IMR-90 (cell line): ENCODE measurements at regions not wholly inside any gene's neighbourhood (a gene's known extent, or its start where the extent isn't known, plus 50 kb on each side); places are given as distances from the start of the nearest gene placed in this dataset.

Source experiments
- ATAC-seq: fragments of 200-7000 bp; cut with Tn5 transposase; 2 replicates; pipeline ENCODE4 v1.9.1; 2020; ENCODE audit warnings: low read depth, mild to moderate bottlenecking, moderate library complexity
- BruUV-seq: library from RNA; stranded (reverse); fragments of 400-500 nt; replicated peaks from 2 replicates; lab custom pipeline; 2021; lab: Mats Ljungman, UMichigan
- CTCF ChIA-PET: fragments of 300-600 bp; formaldehyde crosslinking; extraction: SDS; loops from one replicate; lab custom pipeline; 2021; ENCODE audit warnings: antibody characterized with exemption; lab: Yijun Ruan, JAX
- POLR2A ChIA-PET: fragments of 300-600 bp; sonication (Branson Sonifier 250); formaldehyde crosslinking; loops from one replicate; lab custom pipeline; 2022; ENCODE audit warnings: antibody characterized with exemption; ENCODE audit not compliant: unreplicated experiment; lab: Charles Lee
- DNase-seq: peaks from one replicate; pipeline ENCODE4 v3.0.0; 2013
- H2AFZ ChIP-seq: replicated peaks from 2 replicates; pipeline ENCODE3; 2013; ENCODE audit warnings: low read length, mild to moderate bottlenecking; ENCODE audit not compliant: poor library complexity
- H2AK5ac ChIP-seq: 2 replicates; pipeline ENCODE4 v1.6.1; 2013; ENCODE audit warnings: low read depth, low read length, inconsistent platforms
- H2AK9ac ChIP-seq: replicated peaks from 2 replicates; pipeline ENCODE3; 2013; ENCODE audit warnings: mild to moderate bottlenecking, low read depth, low read length, moderate library complexity; ENCODE audit not compliant: poor library complexity
- H2BK120ac ChIP-seq: 2 replicates; pipeline ENCODE4 v1.6.1; 2013; ENCODE audit warnings: low read depth, low read length, inconsistent platforms
- H2BK15ac ChIP-seq: 3 replicates; pipeline ENCODE4 v1.6.1; 2013; ENCODE audit warnings: low read depth, low read length, inconsistent platforms
- H2BK20ac ChIP-seq: 2 replicates; pipeline ENCODE4 v1.6.1; 2013; ENCODE audit warnings: low read depth, mild to moderate bottlenecking, inconsistent platforms, low read length, moderate library complexity
- H2BK5ac ChIP-seq: 2 replicates; pipeline ENCODE4 v1.6.1; 2013; ENCODE audit warnings: mild to moderate bottlenecking, low read depth, low read length, inconsistent platforms; ENCODE audit not compliant: poor library complexity, severe bottlenecking
- H3K14ac ChIP-seq: replicated peaks from 2 replicates; pipeline ENCODE4 v1.6.1; 2013; ENCODE audit warnings: low read depth, low read length, inconsistent platforms
- H3K18ac ChIP-seq: 2 replicates; pipeline ENCODE4 v1.6.1; 2013; ENCODE audit warnings: low read depth, low read length, control low read depth
- H3K23ac ChIP-seq: 2 replicates; pipeline ENCODE4 v1.6.1; 2013; ENCODE audit warnings: low read depth, low read length, inconsistent platforms
- H3K27ac ChIP-seq: 2 replicates; pipeline ENCODE4 v1.5.1; 2013; ENCODE audit warnings: mild to moderate bottlenecking, control low read depth, low read length; ENCODE audit not compliant: insufficient read depth
- H3K27me3 ChIP-seq: 2 replicates; pipeline ENCODE4 v1.6.1; 2013; ENCODE audit warnings: low read length; ENCODE audit not compliant: control insufficient read depth, insufficient read depth
- H3K36me3 ChIP-seq: 2 replicates; pipeline ENCODE4 v1.6.1; 2013; ENCODE audit warnings: low read length, mixed read lengths; ENCODE audit not compliant: control insufficient read depth, insufficient read depth
- H3K4ac ChIP-seq: 2 replicates; pipeline ENCODE4 v1.6.1; 2013; ENCODE audit warnings: low read depth, low read length, inconsistent platforms
- H3K4me1 ChIP-seq: 2 replicates; pipeline ENCODE4 v1.6.1; 2013; ENCODE audit warnings: low read length, mixed read lengths; ENCODE audit not compliant: control insufficient read depth, insufficient read depth
- H3K4me2 ChIP-seq: 2 replicates; pipeline ENCODE4 v1.6.1; 2013; ENCODE audit warnings: low read depth, mild to moderate bottlenecking, control low read depth, low read length, moderate library complexity
- H3K4me3 ChIP-seq: 2 replicates; pipeline ENCODE4 v1.5.1; 2013; ENCODE audit warnings: low read depth, mild to moderate bottlenecking, control low read depth, low read length, moderate library complexity; ENCODE audit not compliant: insufficient read depth
- H3K56ac ChIP-seq: 2 replicates; pipeline ENCODE4 v1.6.1; 2013; ENCODE audit warnings: low read length, inconsistent platforms; ENCODE audit not compliant: insufficient read depth; ENCODE audit errors: extremely low read depth
- H3K79me1 ChIP-seq, 2 experiments: 2 replicates each; pipeline ENCODE4 v1.6.1; 2013; ENCODE audit warnings: low read length in 2 of 2, inconsistent platforms in 1 of 2, low read depth in 1 of 2
- H3K9ac ChIP-seq: 2 replicates; pipeline ENCODE4 v1.6.1; 2013; ENCODE audit warnings: low read depth, low read length, control low read depth
- H3K9me1 ChIP-seq: 2 replicates; pipeline ENCODE4 v1.6.1; 2013; ENCODE audit warnings: low read length, inconsistent platforms; ENCODE audit not compliant: insufficient read depth
- H3K9me3 ChIP-seq: 2 replicates; pipeline ENCODE4 v1.6.1; 2013; ENCODE audit warnings: low read length; ENCODE audit not compliant: control insufficient read depth, insufficient read depth
- H4K20me1 ChIP-seq: 2 replicates; pipeline ENCODE4 v1.6.1; 2013; ENCODE audit warnings: low read length, inconsistent platforms; ENCODE audit not compliant: insufficient read depth
- H4K5ac ChIP-seq: 2 replicates; pipeline ENCODE4 v1.6.1; 2013; ENCODE audit warnings: mild to moderate bottlenecking, low read depth, low read length, control low read depth
- H4K8ac ChIP-seq, 2 experiments: 2 replicates each; pipeline ENCODE4 v1.6.1; 2013; ENCODE audit warnings: low read depth in 2 of 2, low read length in 2 of 2, control low read depth in 1 of 2, inconsistent platforms in 1 of 2
- H4K91ac ChIP-seq: 2 replicates; pipeline ENCODE4 v1.6.1; 2013; ENCODE audit warnings: low read depth, low read length, inconsistent platforms; ENCODE audit not compliant: insufficient read depth
- BHLHE40 ChIP-seq: fragments of 150-350 bp; IDR thresholded peaks from 2 replicates; pipeline ENCODE4 v1.6.1; 2016; ENCODE audit warnings: mild to moderate bottlenecking, low read depth, low read length
- MXI1 ChIP-seq: IDR thresholded peaks from 2 replicates; pipeline ENCODE4 v1.6.1; 2012; ENCODE audit warnings: low read depth, mild to moderate bottlenecking, low read length, moderate library complexity, borderline replicate concordance
- RAD21 ChIP-seq: IDR thresholded peaks from 2 replicates; pipeline ENCODE4 v1.6.1; 2012; ENCODE audit warnings: low read length, improper control_type of control experiment
- WGBS, 2 experiments: methylation state at CpG; one replicate each; pipeline versions ENCODE4 v1.1.5 to v1.1.7; 2013; ENCODE audit warnings: missing lambda C conversion rate in 2 of 2; ENCODE audit not compliant: insufficient read length in 1 of 2; ENCODE audit errors: extremely low coverage in 2 of 2; 5-methylcytosine and 5-hydroxymethylcytosine counted together
- dilution Hi-C: fragments of 300-500 bp; cut with HindIII; formaldehyde crosslinking; loops from one replicate; pipeline ENCODE4 v1.14.3; 2018; ENCODE audit warnings: low sequenced_read_pairs; ENCODE audit not compliant: unreplicated experiment
- in situ Hi-C: fragments of 300-500 bp; cut with MboI; formaldehyde crosslinking; loops from 3 replicates; pipeline ENCODE4 v1.14.3; 2019; ENCODE audit warnings: low sequenced_read_pairs, inconsistent platforms, mixed read lengths
- intact Hi-C: fragments of 100-400 bp; cut with micrococcal nuclease; formaldehyde crosslinking; loops from 2 replicates; pipeline ENCODE4 v1.10.0; 2022
- TF ChIP-seq, protein P1 (sequence below): fragments of 150-350 bp; IDR thresholded peaks from 2 replicates; pipeline ENCODE4 v1.6.1; 2016; ENCODE audit warnings: low read depth, mild to moderate bottlenecking, low read length, moderate library complexity, borderline replicate concordance

DNA sequence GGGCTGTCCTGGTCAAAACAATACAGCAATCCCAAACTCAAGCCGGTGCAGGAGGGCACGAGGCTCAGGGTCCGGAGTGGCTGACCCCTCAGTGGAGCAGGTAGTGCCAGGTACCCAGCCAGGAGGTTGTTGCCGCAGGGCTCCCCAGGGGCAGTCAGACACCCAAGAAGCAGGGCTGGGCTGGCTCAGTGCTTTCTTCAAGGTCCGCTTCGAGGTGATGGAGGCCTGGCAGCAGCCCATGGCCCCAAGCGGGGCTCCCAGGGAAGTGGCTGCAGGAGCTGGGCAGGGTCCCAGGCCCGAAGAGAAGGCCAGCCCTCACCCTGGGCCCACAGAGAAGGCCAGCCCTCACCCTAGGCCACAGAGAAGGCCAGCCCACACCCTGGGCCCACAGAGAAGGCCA lies 55.3 kb upstream of the COPS8 start:
- no peaks in the 10 kb centered on the region for H3K9me1 ChIP-seq
- no peaks in the 10 kb centered on the region for H3K79me1 ChIP-seq
- no peak overlapping the region for H2BK15ac ChIP-seq
- no peaks in the 10 kb centered on the region for H3K36me3 ChIP-seq
- no peak overlapping the region for H3K9ac ChIP-seq
- no peak overlapping the region for H3K4ac ChIP-seq
- ChIA-PET CTCF (interaction anchor here (0.5 kb wide), 1 partner anchor 682 kb away, joined by 9 read pairs; no protein-coding TSS in a partner anchor), POLR2A (no interaction called here)
- no peak overlapping the region for H3K4me2 ChIP-seq
- no peak overlapping the region for H4K5ac ChIP-seq
- no peak overlapping the region for H3K14ac ChIP-seq
- TF ChIP-seq, protein P1, sequence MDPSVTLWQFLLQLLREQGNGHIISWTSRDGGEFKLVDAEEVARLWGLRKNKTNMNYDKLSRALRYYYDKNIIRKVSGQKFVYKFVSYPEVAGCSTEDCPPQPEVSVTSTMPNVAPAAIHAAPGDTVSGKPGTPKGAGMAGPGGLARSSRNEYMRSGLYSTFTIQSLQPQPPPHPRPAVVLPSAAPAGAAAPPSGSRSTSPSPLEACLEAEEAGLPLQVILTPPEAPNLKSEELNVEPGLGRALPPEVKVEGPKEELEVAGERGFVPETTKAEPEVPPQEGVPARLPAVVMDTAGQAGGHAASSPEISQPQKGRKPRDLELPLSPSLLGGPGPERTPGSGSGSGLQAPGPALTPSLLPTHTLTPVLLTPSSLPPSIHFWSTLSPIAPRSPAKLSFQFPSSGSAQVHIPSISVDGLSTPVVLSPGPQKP, result no peak
- no peak for TF ChIP-seq BHLHE40
- TF ChIP-seq RAD21, result no peak
- TF ChIP-seq MXI1, result no peak
- no peak overlapping the region for H2AK5ac ChIP-seq
- dilution Hi-C loops, result no loop called here
- H2BK20ac ChIP-seq, result no peak overlapping the region
- H3K4me3 ChIP-seq, result no peak overlapping the region
- H4K20me1 ChIP-seq, result no peaks in the 10 kb centered on the region
- H3K4me1 ChIP-seq, result no peaks in the 10 kb centered on the region
- H2BK5ac ChIP-seq, result no peak overlapping the region
- H3K27ac ChIP-seq, result no peak overlapping the region
- no peak overlapping the region for H4K91ac ChIP-seq
- in situ Hi-C loops, result no loop called here
- 100% methylated on average over 1 of the region's 8 CpGs; no CpG with 5 or more reads in 1 of the 2 experiments for WGBS, 2 experiments
- H2BK120ac ChIP-seq, result no peak overlapping the region
- H3K9me3 ChIP-seq, result no peaks in the 10 kb centered on the region
- no peak overlapping the region for H2AFZ ChIP-seq
- H2AK9ac ChIP-seq, result no peak overlapping the region
- H3K23ac ChIP-seq, result no peak overlapping the region
- H3K56ac ChIP-seq, result no peak overlapping the region
- no peak overlapping the region for H3K18ac ChIP-seq
- no peak for DNase-seq
- no TSS peak for BruUV-seq
- H4K8ac ChIP-seq, result no peak overlapping the region
- ATAC-seq, result no peak
- H3K27me3 ChIP-seq, result peaks cover 5% of the 10 kb centered on the region
- intact Hi-C loops, result no loop called here
